HG02798 (cell line): ENCODE measurements at regions not wholly inside any gene's neighbourhood (a gene's known extent, or its start where the extent isn't known, plus 50 kb on each side); places are given as distances from the start of the nearest gene placed in this dataset.
A peak's percentile ranks its signal among the peaks of the same experiment; 100 is the strongest.
"Not testable (repeated sequence)": the region's sequence is repeated elsewhere in the genome, so short reads cannot be mapped to it uniquely, and the experiment has no call there.

Experiments used
- ATAC-seq: cut with Tn5 transposase; IDR thresholded peaks from one replicate; pipeline ENCODE4 v1.9.1; 2021; ENCODE audit warnings: mild to moderate bottlenecking; ENCODE audit not compliant: unreplicated experiment, poor library complexity

DNA sequence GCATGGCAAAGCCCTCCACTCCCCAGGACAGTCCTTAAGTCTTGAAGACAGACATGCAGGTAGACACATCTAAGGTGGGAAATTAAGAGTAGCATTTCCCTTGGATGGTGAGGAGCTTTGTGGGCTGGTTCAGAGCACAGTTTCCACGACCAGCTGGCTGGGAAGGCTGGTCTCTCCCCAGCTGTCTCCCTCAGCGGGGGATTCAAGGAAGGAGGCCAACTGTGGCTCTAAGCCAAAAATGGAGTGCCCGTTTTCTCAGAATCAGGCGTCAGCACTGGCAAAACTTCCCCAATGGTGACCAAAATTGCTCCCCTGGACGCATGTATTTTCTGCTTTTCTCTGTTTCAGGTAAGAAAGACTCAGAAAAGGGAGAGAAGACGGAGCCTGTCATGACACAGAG is 230.6 kb upstream of the FZD8 start:
- ATAC-seq: no peak

- no peak for ATAC-seq
Measured at GRCh38 chr10:35870665-35871310, 228.7 kb upstream of the FZD8 start.

DNA sequence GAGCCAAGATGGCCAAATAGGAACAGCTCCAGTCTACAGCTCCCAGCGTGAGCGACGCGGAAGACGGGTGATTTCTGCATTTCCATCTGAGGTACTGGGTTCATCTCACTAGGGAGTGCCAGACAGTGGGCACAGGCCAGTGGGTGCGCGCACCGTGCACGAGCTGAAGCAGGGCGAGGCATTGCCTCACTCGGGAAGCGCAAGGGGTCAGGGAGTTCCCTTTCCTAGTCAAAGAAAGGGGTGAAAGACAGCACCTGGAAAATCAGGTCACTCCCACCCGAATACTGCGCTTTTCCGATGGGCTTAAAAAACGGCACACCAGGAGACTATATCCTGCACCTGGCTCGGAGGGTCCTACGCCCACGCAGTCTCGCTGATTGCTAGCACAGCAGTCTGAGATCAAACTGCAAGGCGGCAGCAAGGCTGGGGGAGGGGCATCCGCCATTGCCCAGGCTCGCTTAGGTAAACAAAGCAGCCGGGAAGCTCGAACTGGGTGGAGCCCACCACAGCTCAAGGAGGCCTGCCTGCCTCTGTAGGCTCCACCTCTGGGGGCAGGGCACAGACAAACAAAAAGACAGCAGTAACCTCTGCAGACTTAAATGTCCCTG is 216.7 kb upstream of the FZD8 start:
- not testable (repeated sequence) for ATAC-seq

- ATAC-seq: no peak
Measured at GRCh38 chr10:35857860-35858259, 215.8 kb upstream of the FZD8 start.

GRCh38 chr10:35855155-35855947 is 213.3 kb upstream of the FZD8 start:
- no peak for ATAC-seq

- no peak for ATAC-seq
Measured at GRCh38 chr10:35854661-35855060, 212.6 kb upstream of the FZD8 start.

- ATAC-seq: no peak
Measured at GRCh38 chr10:35852721-35853120, 210.6 kb upstream of the FZD8 start.

DNA sequence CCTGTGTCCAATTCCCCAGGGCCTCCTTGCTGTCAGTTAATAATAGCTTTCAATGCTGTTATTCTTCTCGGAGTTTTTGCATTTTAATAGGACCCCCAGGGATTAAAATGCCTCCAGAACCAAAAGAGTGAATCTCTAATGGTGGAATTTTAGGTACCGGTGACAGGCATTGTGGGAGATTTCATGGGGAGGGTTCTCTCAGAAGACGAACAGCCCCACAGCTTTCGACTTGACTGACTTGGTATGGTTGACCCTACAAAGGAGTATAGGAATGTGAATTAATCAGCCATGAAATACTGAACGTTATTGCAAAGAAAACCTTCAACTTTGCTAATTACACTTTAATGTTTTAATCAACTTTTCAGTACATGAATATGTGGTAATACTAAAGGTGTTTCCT is 206.3 kb upstream of the FZD8 start:
- no peak for ATAC-seq

DNA sequence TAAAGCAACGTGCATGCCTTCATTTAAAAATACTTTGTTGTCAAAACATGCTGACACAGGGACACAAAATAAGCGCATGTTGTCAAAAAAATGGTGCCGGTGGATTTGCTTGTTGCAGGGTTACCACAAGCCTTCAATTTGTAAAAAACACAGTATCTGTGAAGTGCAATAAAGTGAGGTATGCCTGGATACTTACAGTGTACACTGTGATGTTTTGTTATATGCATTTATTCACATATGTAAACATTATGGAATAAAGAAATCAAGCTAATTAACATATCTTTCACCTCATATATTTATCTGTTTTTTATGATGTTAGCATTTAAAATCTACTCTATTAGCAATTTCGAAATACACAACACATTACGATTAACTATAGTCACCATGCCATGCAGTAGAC is 202.6 kb upstream of the FZD8 start:
- no peak for ATAC-seq

DNA sequence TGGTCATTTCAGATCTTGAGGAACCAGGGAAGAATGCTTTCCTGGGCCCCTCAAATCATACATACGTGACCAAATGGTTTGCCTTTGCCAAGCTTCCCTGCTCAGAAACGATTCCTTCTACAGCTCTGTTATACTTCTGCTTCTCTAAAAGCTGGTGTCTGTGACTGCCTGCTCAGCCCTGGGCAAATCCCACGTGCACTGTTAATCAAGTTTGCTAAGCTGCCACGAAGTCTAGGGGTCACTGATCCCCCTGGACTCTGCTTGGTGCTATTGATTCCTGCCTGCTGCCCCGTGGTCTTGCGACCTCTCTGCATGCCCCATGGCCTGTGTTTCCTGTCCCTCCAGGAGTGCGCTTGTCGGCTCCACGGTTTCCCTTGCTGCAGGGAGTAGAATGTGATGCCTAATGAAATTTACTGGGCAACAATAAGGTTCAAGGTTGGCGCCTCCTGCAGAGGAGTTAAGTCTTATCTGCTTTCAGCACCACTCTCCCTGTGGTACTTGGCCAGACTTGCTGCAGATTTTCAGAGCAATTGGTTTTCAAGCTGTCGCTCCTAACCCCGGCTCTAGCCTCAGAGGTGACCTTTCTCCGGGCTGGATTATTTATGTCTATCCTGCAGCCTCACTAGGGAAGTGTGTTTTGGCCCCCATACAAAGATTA is 201.6 kb upstream of the FZD8 start:
- no peak for ATAC-seq

GRCh38 chr10:35838054-35838453 is 196.0 kb upstream of the FZD8 start:
- no peak for ATAC-seq

- peak; percentile 74 for ATAC-seq
Measured at GRCh38 chr10:35835545-35835944, 193.4 kb upstream of the FZD8 start.

DNA sequence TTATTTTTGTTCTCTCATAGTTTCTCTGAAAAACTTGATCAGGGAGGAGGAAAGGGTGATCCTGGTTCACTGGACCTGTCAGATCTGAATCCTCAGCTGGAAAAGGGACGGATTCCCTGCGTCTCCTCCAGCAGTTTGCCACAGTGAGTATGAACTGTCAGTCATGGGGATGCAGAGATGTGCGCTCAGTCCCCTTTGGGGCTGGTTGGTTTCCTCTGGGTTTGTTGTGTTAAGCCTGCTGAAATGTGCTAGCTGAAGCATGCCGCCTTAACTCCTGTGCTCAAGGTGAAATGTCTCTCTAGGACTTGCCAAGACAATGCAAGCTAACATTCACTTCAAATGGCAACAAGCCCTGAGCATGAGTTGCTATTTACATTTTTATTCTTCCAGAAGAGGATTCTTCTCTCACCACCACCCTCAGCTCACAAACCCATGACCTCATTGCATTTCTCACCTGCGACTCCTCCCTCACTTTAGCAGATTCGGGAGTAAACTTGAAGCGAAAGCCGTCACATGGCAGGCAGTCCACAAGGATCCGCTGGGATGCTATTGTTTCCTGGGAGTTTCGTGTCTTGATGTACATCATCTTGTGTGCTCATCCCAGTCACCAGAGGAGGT is 192.9 kb upstream of the FZD8 start:
- no peak for ATAC-seq

DNA sequence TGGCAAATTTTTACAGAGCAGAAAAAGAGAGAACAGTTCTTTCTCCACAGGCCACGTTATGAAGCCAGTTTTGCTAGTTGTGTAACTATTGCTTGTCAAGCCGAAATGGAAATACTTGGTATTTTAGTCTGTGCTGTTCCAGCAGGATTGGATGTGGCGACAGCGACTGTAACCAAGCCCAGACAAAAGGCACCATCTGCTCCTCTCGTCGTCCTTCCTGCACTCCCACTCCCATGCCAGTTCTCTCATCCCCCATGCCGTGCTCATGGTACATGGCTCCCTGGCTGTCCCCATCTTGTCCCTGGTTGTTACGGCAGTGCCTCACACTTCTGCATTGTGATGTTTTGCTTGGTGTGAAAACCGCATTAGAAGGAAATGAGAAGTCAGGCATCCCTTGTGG is 185.7 kb upstream of the FZD8 start:
- ATAC-seq: no peak

- ATAC-seq: no peak
Measured at GRCh38 chr10:35824704-35825103, 182.6 kb upstream of the FZD8 start.

DNA sequence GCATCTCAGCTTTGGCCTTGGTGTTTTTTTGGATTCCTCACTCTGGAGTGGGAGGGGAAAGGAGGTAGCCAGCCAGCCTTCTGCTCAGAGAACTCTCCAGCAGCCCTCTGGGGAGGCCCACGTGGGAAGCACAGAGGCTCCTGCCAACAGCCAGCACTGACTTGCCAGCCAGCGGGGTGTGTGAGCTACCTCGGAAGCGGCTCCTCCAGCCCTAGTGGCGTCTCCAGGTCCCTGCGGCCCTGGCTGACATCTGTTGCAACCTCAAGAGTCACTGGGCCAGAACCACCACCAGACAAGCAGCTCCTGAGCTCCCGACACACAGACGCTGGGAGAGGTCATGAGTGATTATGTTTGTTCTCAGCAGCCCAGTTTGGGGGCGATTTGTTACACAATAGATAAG is 180.2 kb upstream of the FZD8 start:
- no peak for ATAC-seq

- peak; percentile 82 for ATAC-seq
Measured at GRCh38 chr10:35821339-35821911, 179.3 kb upstream of the FZD8 start.

DNA sequence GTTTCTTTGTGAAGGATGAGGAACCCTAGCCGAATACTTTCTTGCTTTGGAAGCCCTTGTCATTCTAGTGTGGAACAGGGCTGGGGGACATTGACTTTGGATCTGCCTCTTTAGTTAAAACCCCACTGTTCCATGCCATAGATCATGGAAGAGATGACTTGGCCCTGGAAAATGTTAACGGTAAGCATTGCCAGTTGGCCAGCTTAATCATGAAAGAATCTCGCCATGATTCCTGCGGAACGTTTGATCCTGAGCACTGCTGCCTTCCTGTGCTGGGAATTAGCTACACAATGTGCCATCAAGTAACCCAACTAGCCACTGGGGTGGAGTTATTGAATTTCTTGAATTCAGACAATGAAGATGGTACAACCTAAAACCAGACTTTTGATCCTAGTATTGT is 177.6 kb upstream of the FZD8 start:
- no peak for ATAC-seq

GRCh38 chr10:35819011-35819410 is 176.9 kb upstream of the FZD8 start:
- ATAC-seq: no peak

GRCh38 chr10:35817109-35817508 is 175.0 kb upstream of the FZD8 start:
- ATAC-seq: not testable (repeated sequence)
